ENCODE measurements at regions not wholly inside any gene's neighbourhood (a gene's known extent, or its start where the extent isn't known, plus 50 kb on each side); places are given as distances from the start of the nearest gene placed in this dataset.
A peak's percentile ranks its signal among the peaks of the same experiment; 100 is the strongest.

GRCh38 chr20:48339190-48339985 lies 488.4 kb downstream of the PREX1 start:
- TF ChIP-seq POLR2AphosphoS5 (IDR thresholded peaks at IDR 0.05; ENCODE audit: insufficient read depth in 1 of 2, low read depth in 1 of 2) (no peak), POLR2A (IDR thresholded peaks at IDR 0.05) (no peak), CTCF (IDR thresholded peaks at IDR 0.05) (no peak)
- Histone ChIP-seq H3K27ac (no peak overlapping the region), H3K27me3 (no peaks in the 10 kb centered on the region), H3K4me1 (peaks cover 8% of the 10 kb centered on the region), H3K9me3 (no peaks in the 10 kb centered on the region), H3K36me3 (no peaks in the 10 kb centered on the region), H3K4me3 (no peak overlapping the region)
- DNase-seq (ENCODE audit: extremely low spot score in 2 of 2) = no peak
- intact Hi-C loops (cut with DNase I) = no loop called here

GRCh38 chr20:48338717-48339116 lies 489.1 kb downstream of the PREX1 start:
- H3K9me3 ChIP-seq = no peaks in the 10 kb centered on the region
- no peak overlapping the region for H3K27ac ChIP-seq
- DNase-seq (ENCODE audit: extremely low spot score in 2 of 2) = no peak
- TF ChIP-seq POLR2A (IDR thresholded peaks at IDR 0.05) (no peak), POLR2AphosphoS5 (IDR thresholded peaks at IDR 0.05; ENCODE audit: insufficient read depth in 1 of 2, low read depth in 1 of 2) (no peak), CTCF (IDR thresholded peaks at IDR 0.05) (no peak)
- H3K27me3 ChIP-seq = no peaks in the 10 kb centered on the region
- H3K4me3 ChIP-seq = no peak overlapping the region
- intact Hi-C loops (cut with DNase I) = no loop called here
- H3K4me1 ChIP-seq = peaks cover 8% of the 10 kb centered on the region
- no peaks in the 10 kb centered on the region for H3K36me3 ChIP-seq

GRCh38 chr20:48336597-48336996 lies 491.2 kb downstream of the PREX1 start:
- H3K27ac ChIP-seq = no peak overlapping the region
- H3K4me3 ChIP-seq = no peak overlapping the region
- no peaks in the 10 kb centered on the region for H3K36me3 ChIP-seq
- peaks cover 8% of the 10 kb centered on the region for H3K4me1 ChIP-seq
- no peaks in the 10 kb centered on the region for H3K27me3 ChIP-seq
- no peaks in the 10 kb centered on the region for H3K9me3 ChIP-seq
- intact Hi-C loops (cut with DNase I) = no loop called here
- no peak for DNase-seq (ENCODE audit: extremely low spot score in 2 of 2)
- TF ChIP-seq POLR2AphosphoS5 (IDR thresholded peaks at IDR 0.05; ENCODE audit: insufficient read depth in 1 of 2, low read depth in 1 of 2) = no peak
- TF ChIP-seq CTCF (IDR thresholded peaks at IDR 0.05) = no peak
- TF ChIP-seq POLR2A (IDR thresholded peaks at IDR 0.05) = no peak

- Histone ChIP-seq H3K36me3 (no peaks in the 10 kb centered on the region), H3K4me1 (peaks cover 8% of the 10 kb centered on the region), H3K27me3 (no peaks in the 10 kb centered on the region), H3K9me3 (no peaks in the 10 kb centered on the region), H3K27ac (no peak overlapping the region), H3K4me3 (no peak overlapping the region)
- DNase-seq (ENCODE audit: extremely low spot score in 2 of 2) = no peak
- intact Hi-C loops (cut with DNase I) = no loop called here
- TF ChIP-seq POLR2AphosphoS5 (IDR thresholded peaks at IDR 0.05; ENCODE audit: insufficient read depth in 1 of 2, low read depth in 1 of 2) = no peak
These were observed 492.3 kb downstream of the PREX1 start for GRCh38 chr20:48335308-48336050.

GRCh38 chr20:48333707-48334106 lies 494.1 kb downstream of the PREX1 start:
- H3K27me3 ChIP-seq = no peaks in the 10 kb centered on the region
- no peaks in the 10 kb centered on the region for H3K4me1 ChIP-seq
- intact Hi-C loops (cut with DNase I) = no loop called here
- no peaks in the 10 kb centered on the region for H3K36me3 ChIP-seq
- DNase-seq (ENCODE audit: extremely low spot score in 2 of 2) = peak in 1 of 2 donors; percentile 47
- no peaks in the 10 kb centered on the region for H3K9me3 ChIP-seq
- H3K4me3 ChIP-seq = no peak overlapping the region
- TF ChIP-seq CTCF (IDR thresholded peaks at IDR 0.05) (no peak), POLR2AphosphoS5 (IDR thresholded peaks at IDR 0.05; ENCODE audit: insufficient read depth in 1 of 2, low read depth in 1 of 2) (no peak), POLR2A (IDR thresholded peaks at IDR 0.05) (no peak)
- no peak overlapping the region for H3K27ac ChIP-seq
